ENCODE measurements at regions not wholly inside any gene's neighbourhood (a gene's known extent, or its start where the extent isn't known, plus 50 kb on each side); places are given as distances from the start of the nearest gene placed in this dataset.

GRCh38 chr2:187274146-187274545, 173.9 kb downstream of the CALCRL start:
- no peak for DNase-seq

- DNase-seq, result no peak
Measured at GRCh38 chr2:187272255-187272654, 175.8 kb downstream of the CALCRL start.

GRCh38 chr2:187271825-187272224, 176.2 kb downstream of the CALCRL start:
- no peak for DNase-seq

DNA sequence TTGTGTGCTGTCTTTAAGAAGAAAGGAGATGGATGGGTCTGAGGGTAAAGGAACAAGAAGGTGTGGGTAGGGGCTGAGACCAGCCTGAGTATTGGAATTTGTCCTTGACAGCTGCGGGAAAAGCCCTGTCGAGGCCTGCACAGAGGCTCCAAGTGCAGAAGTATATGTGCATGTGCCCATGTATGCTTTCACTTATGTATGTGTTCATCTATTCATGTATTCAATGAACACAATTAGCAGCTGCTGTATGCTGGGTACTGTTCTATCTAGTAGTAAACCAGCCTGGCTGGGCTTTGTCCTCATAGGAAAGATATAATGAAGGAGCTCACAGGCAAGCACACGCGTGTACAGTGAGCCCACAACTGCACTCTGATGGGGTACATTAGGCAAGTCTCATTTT, 181.4 kb downstream of the CALCRL start:
- DNase-seq, result no peak

GRCh38 chr2:187266147-187266546, 181.9 kb downstream of the CALCRL start:
- no peak for DNase-seq

GRCh38 chr2:187264612-187265011, 183.4 kb downstream of the CALCRL start:
- no peak for DNase-seq

- DNase-seq, result no peak
Measured at GRCh38 chr2:187263675-187264560, 184.1 kb downstream of the CALCRL start.

GRCh38 chr2:187261705-187262104, 186.3 kb downstream of the CALCRL start:
- DNase-seq, result no peak

DNA sequence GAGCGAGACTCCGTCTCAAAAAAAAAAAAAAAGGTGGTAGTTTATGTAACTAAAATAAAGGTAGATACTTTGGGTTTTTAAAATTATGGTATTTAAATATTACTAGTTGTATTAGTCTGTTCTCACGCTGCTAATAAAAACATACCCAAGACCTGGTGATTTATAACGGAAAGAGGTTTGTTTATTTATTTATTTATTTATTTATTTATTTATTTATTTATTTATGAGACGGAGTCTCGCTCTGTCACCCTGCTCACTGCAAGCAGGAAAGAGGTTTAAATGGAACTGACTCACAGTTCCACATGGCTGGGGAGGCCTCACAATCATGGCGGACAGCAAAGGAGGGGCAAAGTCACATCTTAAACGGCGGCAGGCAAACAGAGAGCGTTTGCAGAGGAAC, 196.0 kb downstream of the CALCRL start:
- DNase-seq, result no peak

DNA sequence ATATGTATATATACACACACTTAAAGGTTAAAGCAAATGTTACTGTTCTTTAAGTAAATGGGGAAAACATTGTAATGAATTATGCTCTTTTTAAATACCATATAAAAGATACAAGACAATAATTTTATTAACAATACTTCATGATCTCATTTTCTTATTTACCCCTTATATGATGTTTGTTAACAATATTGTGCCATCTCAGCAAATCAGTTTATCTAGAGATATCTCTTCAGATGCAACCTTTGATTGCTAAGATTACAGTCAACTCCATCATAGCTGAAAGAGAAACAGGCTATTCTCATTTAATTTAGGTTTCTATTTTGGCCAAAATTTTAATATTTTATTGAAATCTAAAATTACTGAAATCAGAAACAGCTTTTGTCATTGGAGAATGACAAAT, 197.9 kb downstream of the CALCRL start:
- no peak for DNase-seq

DNA sequence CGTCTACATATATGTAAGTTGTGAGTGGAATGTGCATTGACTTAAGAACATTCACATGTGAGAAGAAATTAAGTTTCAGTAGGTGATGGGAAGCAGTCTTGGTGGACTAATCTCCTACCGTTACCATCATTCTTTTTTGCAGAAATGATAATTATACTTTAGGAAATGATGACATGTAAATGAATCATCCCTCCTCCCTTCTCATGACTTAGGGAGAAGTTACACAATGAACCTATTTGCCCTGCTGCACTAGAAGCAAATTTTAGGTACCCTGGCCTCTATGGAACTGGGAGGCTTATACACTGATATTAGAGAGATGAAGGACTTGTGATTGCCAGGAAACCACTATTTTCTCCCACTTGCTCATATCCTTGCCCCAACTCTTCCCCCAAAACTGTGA, 214.2 kb downstream of the CALCRL start:
- no peak for DNase-seq

- DNase-seq, result no peak
Measured at GRCh38 chr2:187232749-187233148, 215.3 kb downstream of the CALCRL start.

GRCh38 chr2:187230088-187230487, 218.0 kb downstream of the CALCRL start:
- no peak for DNase-seq

GRCh38 chr2:187228986-187229385, 219.1 kb downstream of the CALCRL start:
- DNase-seq, result no peak

GRCh38 chr2:187224989-187225388, 223.1 kb downstream of the CALCRL start:
- no peak for DNase-seq

DNA sequence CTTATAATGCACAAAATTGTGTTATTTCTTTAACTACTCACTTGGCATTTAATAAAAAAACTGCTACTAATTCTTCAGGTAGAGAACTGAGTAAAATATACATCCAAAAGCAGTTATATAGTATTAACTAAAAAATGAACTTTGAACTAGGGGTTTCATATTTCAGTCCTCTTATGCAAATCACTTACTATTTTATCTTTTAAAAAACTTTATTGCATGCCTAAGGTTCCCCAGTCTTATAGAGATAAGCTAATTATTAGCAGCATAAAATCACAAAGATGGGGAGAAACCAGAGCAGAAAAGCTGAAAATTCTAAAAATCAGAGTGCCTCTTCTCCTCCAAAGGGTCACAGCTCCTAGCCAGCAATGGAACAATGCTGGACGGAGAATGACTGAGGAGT, 228.0 kb downstream of the CALCRL start:
- no peak for DNase-seq

DNA sequence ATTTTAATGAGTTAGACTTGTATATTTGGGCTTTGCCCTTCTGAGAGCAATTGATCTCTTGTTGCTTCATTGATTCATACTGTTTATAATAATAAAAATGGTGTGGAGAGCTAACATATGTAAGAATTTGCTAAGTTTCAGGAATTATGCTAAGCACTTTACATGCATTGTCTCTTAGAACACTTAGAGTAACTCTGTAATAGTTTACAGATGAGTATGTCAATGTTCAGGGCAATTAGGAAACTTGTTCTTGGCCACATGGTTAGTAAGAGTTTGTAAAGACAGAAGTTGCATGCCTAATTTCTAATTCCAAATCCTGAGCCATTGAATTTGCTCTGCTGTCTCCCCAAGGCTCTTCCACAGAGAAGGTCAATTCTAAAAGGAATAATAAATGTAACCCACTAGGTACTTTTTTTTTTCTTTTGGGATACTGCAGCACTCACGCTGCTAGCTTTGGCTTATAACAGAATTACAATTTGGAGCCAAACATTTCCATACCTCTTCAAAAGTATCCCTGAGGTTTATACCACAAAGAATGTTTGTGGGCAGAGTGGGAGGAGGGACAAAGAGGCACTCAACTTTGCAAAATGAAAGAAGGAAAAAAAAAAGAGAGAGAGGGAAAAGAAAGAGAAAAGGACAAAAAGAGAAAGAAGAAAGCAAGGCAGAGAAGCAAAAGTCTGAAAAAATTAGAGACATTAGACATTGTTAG, 232.4 kb downstream of the CALCRL start:
- DNase-seq, result no peak

GRCh38 chr2:187214306-187214705, 233.7 kb downstream of the CALCRL start:
- DNase-seq, result no peak

DNA sequence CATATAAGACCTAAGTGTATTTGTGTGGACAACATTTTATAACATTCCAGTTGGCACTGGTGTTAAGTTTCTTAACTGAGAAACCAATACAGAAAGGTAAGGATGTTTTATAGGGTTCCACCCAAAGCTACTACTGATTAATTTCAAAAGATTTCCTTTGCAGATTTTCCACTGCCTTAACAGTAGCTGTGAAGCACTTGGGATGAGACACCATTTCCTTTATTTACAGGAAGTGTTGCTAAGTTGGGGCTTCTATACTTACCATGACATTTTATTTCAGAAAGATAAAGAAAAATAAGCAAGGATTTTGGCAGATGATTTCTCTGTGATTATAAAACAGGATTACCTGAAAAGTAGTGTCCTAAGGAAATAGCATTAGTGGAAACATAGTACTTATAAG, 234.3 kb downstream of the CALCRL start:
- DNase-seq, result no peak

GRCh38 chr2:187210726-187211125, 237.3 kb downstream of the CALCRL start:
- no peak for DNase-seq

- DNase-seq, result no peak
Measured at GRCh38 chr2:187208199-187208785, 239.8 kb downstream of the CALCRL start.

GRCh38 chr2:187207126-187207525, 240.9 kb downstream of the CALCRL start:
- no peak for DNase-seq

GRCh38 chr2:187206471-187206870, 241.6 kb downstream of the CALCRL start:
- DNase-seq, result no peak

DNA sequence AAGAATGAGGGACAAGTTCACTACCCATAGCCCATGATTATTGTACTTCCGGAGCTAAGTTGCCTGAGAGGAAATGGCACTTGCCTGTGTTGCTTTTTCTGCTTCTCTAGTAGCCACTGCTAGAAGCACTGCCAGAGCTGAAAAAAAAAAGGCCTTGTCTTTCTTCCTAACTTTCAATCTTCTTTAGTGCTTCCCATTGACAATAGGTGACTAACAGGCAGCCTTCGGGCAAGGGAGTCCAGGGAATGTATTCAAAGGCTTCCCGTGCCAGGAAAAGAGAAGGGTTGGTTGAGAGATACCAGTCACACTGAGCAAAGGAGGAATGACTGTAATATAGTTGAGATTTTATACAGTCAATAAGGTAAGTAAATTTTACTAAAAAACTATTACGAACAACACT, 242.0 kb downstream of the CALCRL start:
- no peak for DNase-seq
